ENCODE measurements at regions not wholly inside any gene's neighbourhood (a gene's known extent, or its start where the extent isn't known, plus 50 kb on each side); places are given as distances from the start of the nearest gene placed in this dataset.

- TF ChIP-seq, protein P1, sequence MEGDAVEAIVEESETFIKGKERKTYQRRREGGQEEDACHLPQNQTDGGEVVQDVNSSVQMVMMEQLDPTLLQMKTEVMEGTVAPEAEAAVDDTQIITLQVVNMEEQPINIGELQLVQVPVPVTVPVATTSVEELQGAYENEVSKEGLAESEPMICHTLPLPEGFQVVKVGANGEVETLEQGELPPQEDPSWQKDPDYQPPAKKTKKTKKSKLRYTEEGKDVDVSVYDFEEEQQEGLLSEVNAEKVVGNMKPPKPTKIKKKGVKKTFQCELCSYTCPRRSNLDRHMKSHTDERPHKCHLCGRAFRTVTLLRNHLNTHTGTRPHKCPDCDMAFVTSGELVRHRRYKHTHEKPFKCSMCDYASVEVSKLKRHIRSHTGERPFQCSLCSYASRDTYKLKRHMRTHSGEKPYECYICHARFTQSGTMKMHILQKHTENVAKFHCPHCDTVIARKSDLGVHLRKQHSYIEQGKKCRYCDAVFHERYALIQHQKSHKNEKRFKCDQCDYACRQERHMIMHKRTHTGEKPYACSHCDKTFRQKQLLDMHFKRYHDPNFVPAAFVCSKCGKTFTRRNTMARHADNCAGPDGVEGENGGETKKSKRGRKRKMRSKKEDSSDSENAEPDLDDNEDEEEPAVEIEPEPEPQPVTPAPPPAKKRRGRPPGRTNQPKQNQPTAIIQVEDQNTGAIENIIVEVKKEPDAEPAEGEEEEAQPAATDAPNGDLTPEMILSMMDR (IDR thresholded peaks at IDR 0.05), result no peak
- TF ChIP-seq POLR2A (IDR thresholded peaks at IDR 0.05), result no peak
- WGBS, 2 donors, result 71 to 74% methylated on average over 9 of the region's 9 CpGs
- Histone ChIP-seq H3K9me3 (no peaks in the 10 kb centered on the region), H3K4me3 (no peak overlapping the region), H3K4me1 (peaks cover 30% of the 10 kb centered on the region), H3K27me3 (no peaks in the 10 kb centered on the region), H3K36me3 (replicated peaks in 1 of 2; ENCODE audit: insufficient read depth in 1 of 2, low read depth in 2 of 2) (no peaks in the 10 kb centered on the region), H3K27ac (no peak overlapping the region)
- no peak for ATAC-seq
- intact Hi-C loops (cut with DNase I), result loop anchor here (10.0 kb wide), 1 partner anchor 108 kb away; no protein-coding TSS in a partner anchor
- DNase-seq, result no peak
Observed at GRCh38 chr2:67842375-67842959, 220.3 kb downstream of the C1D start.

- Histone ChIP-seq H3K36me3 (replicated peaks in 1 of 2; ENCODE audit: insufficient read depth in 1 of 2, low read depth in 2 of 2) (no peaks in the 10 kb centered on the region), H3K4me3 (no peak overlapping the region), H3K4me1 (peaks cover 20% of the 10 kb centered on the region), H3K9me3 (no peaks in the 10 kb centered on the region), H3K27me3 (no peaks in the 10 kb centered on the region), H3K27ac (no peak overlapping the region)
- TF ChIP-seq, protein P1 (IDR thresholded peaks at IDR 0.05), result no peak
- TF ChIP-seq POLR2A (IDR thresholded peaks at IDR 0.05), result no peak
- ATAC-seq (no peak), DNase-seq (no peak)
- WGBS, 2 donors, result 73 to 85% methylated on average over 1 of the region's 1 CpG
- intact Hi-C loops (cut with DNase I), result loop anchor here (10.0 kb wide), 1 partner anchor 109 kb away; no protein-coding TSS in a partner anchor
Observed at GRCh38 chr2:67844024-67844540, 218.7 kb downstream of the C1D start.

- no peak for DNase-seq
- intact Hi-C loops (cut with DNase I), result loop anchor here (10.0 kb wide), 1 partner anchor 111 kb away; no protein-coding TSS in a partner anchor
- WGBS, 2 donors, result 36 to 42% methylated on average over 8 of the region's 8 CpGs
- H3K27ac ChIP-seq, result peak overlapping the region; percentile 55 to 77 (median 61)
- H3K4me1 ChIP-seq, result peaks cover 10% of the 10 kb centered on the region
- H3K36me3 ChIP-seq (replicated peaks in 1 of 2; ENCODE audit: insufficient read depth in 1 of 2, low read depth in 2 of 2), result no peaks in the 10 kb centered on the region
- H3K9me3 ChIP-seq, result no peaks in the 10 kb centered on the region
- H3K4me3 ChIP-seq, result no peak overlapping the region
- no peaks in the 10 kb centered on the region for H3K27me3 ChIP-seq
- no peak for ATAC-seq
- TF ChIP-seq, protein P1 (IDR thresholded peaks at IDR 0.05), result no peak
- no peak for TF ChIP-seq POLR2A (IDR thresholded peaks at IDR 0.05)
Observed at GRCh38 chr2:67845621-67846369, 217.0 kb downstream of the C1D start.

GRCh38 chr2:67846370-67847070 lies 216.3 kb downstream of the C1D start:
- ATAC-seq, result peak; percentile 100
- intact Hi-C loops (cut with DNase I), result loop anchor here (10.0 kb wide), 1 partner anchor 112 kb away; no protein-coding TSS in a partner anchor
- Histone ChIP-seq H3K27ac (peak overlapping the region; percentile 55 to 77 (median 61)), H3K9me3 (no peaks in the 10 kb centered on the region), H3K4me1 (peaks cover 10% of the 10 kb centered on the region), H3K36me3 (replicated peaks in 1 of 2; ENCODE audit: insufficient read depth in 1 of 2, low read depth in 2 of 2) (no peaks in the 10 kb centered on the region), H3K4me3 (no peak overlapping the region), H3K27me3 (no peaks in the 10 kb centered on the region)
- 5 to 6% methylated on average over 14 to 16 of the region's 16 CpGs for WGBS, 2 donors
- DNase-seq, result peak; percentile 94 to 97 (median 96)
- TF ChIP-seq, protein P1 (IDR thresholded peaks at IDR 0.05), result peak; percentile 74 to 89 (median 85)
- no peak for TF ChIP-seq POLR2A (IDR thresholded peaks at IDR 0.05)

Measured in body of pancreas (tissue), 4 donors.